GM21515 (cell line): ENCODE measurements at regions not wholly inside any gene's neighbourhood (a gene's known extent, or its start where the extent isn't known, plus 50 kb on each side); places are given as distances from the start of the nearest gene placed in this dataset.
"Not testable (repeated sequence)": the region's sequence is repeated elsewhere in the genome, so short reads cannot be mapped to it uniquely, and the experiment has no call there.

ENCODE experiments used
- ATAC-seq: cut with Tn5 transposase; IDR thresholded peaks from one replicate; pipeline ENCODE4 v1.9.1; 2021; ENCODE audit not compliant: unreplicated experiment

DNA sequence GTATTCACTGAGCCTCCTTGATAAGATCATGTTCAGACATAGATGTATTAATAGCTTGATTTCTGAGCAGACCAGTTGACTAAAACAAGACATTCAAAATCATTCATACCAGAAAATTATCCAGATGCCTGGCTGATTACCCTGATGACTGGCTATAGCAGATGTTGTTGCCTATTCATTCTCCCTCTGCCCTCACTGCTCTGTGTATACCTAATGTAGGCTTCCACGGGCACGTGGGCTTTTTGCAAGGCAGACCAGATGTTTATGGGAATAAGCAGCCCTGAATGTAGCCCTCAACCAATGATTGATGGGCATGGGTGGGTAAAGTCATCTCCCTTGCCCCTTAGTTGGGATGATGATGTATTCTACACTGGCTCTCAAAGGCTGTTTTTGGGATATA is 289.1 kb downstream of the MBD2 start:
- no peak for ATAC-seq

DNA sequence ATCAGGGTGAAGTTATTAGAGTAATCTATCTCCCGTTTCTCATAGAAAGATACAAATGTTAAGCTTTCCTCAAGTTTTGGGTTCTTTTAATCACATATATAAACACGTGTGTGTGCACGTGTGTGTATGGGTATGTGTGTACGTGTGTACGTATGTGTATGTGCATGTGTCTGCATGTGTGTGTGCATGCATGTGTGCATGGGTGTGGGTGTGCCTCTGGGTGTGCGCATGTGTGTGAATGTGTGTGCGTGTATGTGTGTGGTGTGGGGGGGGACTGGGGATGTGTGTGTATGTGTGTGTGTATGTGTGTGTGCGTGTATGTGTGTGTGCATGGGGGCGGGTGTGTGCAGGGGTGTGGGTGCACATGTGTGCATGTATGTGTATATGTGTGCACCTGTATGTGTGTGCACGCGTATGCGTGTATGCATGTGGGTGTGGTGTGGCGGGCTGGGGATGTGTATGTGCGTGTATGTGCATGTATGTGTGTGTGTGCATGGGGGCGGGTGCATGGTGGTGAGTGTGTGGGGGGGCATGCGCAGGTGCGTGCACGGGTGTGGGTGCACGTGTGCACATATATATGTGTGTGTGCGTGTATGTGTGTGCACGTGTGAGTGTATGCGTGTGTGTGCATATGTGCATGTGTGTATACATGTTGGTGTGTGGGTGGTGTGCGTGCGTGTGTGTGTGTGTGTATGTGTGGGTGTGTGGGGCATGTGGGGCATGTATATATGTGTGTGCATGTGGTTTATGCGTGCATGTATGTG is 304.0 kb downstream of the MBD2 start:
- no peak for ATAC-seq

DNA sequence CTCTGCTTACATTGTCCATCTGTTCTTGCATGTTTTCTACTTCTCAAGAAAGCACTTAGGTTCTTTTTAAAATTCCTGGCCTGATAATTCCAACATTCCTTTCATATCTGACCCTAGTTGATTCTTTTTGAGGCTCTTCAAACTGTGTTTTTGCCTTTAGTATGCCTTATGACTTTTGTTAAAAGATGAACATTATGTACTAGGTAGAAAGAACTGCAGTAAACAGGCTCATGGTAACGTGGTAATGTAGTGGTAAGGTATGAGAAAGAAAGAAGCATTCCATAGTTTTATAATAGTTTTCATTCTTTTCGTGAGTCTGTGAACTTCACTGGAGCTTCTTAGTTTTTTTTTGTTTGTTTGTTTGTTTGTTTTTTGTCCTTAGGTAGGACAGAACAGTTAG is 306.4 kb downstream of the MBD2 start:
- no peak for ATAC-seq

DNA sequence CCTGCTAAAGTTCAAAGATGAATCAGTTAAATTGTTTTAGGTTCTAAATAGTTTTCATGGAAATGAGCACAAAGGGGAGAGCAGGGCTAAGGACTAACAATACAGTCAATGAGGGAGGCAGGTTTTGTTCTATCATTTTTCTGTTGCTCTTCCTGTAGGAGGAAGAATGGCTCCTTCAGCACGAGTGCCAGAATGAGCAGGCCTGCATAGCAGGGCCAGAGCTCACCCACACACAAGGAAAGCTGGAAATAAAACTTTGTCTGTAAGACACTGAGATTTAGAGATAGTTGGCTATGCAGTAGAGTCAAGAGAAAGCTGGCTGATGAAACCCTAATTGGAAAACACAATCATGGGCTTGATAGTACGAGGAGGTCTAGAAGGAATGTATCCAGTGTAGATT is 313.3 kb downstream of the MBD2 start:
- ATAC-seq, result no peak

GRCh38 chr18:53909668-53910067 is 314.8 kb downstream of the MBD2 start:
- no peak for ATAC-seq

- ATAC-seq, result no peak
Observed at GRCh38 chr18:53907921-53908320, 316.5 kb downstream of the MBD2 start.

GRCh38 chr18:53906681-53907080 is 317.8 kb downstream of the MBD2 start:
- ATAC-seq, result no peak

GRCh38 chr18:53894675-53895442 is 329.6 kb downstream of the MBD2 start:
- ATAC-seq, result no peak

GRCh38 chr18:53887447-53887846 is 337.0 kb downstream of the MBD2 start:
- no peak for ATAC-seq

DNA sequence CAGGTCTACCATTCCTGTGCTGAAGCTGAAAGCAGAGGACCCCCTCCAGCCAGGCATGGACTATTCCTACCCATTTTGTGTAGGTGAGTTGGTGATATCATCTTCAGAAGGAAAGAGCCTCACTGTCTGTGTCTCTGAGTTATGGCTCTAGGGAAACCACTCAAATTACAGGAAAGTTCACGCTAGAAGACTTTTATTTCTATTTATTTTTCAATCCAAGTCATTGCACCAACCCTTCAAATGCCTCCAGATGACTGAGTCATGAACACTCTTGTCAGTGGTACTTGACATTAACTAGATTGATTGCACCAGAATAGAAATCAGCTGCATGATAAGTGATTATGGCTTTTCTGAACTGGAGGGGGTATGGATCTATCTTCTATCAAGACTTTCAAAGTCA is 338.4 kb downstream of the MBD2 start:
- no peak for ATAC-seq

DNA sequence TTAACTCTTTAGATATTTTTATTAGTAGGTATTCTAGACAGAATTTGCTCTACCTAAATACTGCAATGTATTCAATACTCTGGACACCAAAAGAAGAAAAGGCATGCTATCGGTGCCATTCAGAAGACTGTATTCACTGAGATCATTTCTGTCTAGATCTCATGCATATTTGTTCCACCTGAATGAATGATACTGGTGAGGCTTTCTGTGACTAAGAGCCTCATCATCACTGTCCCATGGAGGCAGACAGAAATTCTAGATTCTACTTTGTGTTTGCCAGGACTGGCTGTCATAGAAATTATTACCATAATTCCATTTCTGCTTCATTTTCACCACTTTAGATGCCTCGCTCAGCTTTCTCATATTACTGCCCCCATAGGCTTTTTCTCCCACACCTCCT is 340.7 kb downstream of the MBD2 start:
- no peak for ATAC-seq

DNA sequence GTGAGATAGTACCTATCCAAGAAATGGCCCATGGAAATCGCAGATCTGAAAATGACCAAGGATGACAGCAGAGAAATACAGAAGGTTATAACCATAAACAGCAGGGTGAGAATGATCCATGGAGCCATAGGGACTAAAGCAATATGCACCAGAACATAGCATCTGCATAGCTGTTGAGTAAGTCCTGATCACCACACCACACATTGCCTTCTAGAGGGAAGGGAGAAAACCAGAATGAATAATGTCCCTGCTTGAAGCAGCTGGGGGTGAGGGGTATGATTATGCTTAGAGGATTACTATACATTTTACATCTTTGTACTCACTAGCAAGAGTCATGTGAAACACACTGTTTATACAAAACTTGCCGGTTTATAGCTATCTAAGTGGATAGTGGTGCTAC is 350.4 kb downstream of the MBD2 start:
- ATAC-seq, result no peak

DNA sequence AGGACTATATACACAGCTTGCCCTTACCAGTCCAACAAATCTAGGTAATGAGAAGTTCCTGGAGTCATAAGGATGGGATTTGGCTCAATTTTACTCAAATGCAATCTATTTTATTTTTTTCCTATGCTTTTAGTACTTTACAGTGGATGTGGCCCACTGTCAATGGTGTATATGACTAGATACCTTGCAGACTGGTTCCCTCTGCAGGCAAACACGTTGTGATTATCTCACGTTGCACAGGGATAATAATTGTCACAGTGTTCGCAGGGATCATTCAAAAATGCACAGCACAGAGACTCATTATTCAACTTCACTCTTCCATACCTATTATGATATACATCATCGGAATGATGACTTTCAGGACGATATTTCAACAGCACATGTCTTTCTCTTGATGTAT is 359.7 kb downstream of the MBD2 start:
- ATAC-seq, result no peak

DNA sequence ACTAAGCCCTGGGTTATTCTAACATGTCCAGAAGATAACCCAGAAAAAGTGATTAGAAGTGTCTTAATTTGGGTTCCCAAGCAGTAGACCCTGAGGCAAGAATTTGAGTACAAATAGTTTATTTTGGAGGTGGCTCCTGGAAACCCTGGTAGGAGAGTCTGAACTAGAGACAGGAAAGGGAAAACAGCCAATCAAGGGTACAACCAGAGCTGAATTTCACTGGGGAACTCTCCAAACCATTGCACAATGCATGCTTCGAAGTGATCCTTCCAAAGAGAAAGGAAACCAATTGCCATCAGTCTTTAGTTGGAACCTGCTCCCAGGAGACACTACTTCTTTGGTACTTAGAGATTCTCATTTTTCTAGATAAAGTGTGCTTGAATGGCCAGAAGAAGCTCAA is 361.5 kb downstream of the MBD2 start:
- ATAC-seq, result no peak

DNA sequence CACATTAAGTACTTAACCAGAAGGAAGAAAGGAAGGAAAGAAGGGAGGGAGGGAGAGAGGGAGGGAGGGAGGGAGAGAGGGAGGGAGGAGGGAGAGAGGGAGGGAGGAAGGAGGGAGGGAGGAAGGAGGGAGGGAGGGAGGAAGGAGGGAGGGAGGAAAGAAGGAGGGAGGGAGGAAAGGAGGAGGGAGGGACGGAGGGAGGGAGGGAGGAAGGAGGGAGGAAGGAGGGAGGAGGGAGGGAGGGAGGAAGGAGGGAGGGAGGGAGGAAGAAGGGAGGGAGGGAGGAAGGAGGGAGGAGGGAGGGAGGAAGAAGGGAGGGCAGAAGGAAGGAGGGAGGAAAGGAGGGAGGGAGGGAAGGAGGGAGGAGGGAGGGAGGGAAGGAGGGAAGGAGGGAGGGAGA is 363.3 kb downstream of the MBD2 start:
- ATAC-seq, result no peak

DNA sequence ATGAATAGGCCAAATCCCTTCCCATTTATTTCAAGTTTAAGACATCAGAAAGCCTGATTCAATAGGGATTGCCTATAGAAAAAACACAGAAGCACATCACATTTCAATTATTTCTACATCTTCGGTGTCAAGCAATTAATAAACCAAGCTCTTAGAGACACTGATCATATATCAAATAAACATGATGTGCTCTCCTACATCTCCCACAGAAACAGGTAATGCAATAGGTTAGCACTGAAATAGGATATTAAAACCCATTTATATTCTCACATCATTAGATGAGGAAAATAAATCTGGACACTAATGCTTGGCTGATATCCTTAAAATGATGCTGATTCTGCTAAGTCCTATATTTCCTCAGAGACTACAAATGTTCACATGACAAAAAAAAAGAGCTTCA is 364.7 kb downstream of the MBD2 start:
- no peak for ATAC-seq

DNA sequence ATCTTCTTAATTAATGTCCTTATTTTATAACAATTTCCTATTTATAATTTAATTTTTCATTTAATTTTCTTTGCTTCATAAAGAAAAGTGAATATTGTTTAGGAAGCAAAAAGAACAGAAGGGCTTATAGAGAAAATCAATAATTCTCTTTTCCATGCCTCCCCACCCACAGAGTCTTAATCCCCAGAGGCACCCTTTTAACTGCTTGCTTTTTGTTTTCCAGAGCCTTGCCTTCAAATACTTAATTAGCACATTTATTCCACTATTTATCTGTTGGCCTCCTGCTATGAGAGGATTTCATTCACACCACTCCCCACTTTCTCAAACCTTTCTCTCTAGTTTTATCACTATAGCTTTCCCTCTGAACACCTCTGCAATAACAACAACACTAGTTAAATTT is 373.6 kb downstream of the MBD2 start:
- no peak for ATAC-seq

GRCh38 chr18:53843763-53844162 is 380.7 kb downstream of the MBD2 start:
- ATAC-seq, result no peak

DNA sequence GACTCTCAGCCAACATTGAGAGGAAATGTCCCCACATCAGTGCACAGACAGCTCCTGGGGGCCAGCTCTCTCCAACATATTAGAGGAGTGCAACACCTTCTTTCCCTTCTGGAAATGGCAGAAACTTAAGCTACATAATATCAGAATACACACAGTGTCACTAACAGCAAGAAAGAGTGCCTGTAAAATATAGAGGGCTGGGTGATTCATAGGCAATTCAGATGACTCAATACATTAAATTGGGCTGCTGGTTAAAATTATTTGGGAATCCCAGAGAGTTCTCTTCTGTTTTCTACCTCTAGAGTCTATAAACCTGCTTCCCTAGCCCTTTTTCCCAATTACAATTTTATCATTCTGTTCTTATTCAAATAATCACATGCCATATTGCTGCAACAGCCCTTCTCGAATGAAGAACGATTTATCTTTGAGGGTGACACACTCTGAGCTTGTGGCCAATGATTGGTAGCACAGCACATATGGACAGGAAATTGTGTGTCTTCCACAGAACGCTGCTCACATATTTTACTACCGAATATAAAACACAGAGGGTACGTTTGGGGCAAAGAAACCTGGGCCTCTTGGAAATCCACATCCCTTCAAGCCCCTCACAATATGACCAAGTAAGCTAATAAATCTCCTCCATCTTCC is 381.2 kb downstream of the MBD2 start:
- ATAC-seq, result no peak

- no peak for ATAC-seq
Observed at GRCh38 chr18:53838746-53839145, 385.7 kb downstream of the MBD2 start.

DNA sequence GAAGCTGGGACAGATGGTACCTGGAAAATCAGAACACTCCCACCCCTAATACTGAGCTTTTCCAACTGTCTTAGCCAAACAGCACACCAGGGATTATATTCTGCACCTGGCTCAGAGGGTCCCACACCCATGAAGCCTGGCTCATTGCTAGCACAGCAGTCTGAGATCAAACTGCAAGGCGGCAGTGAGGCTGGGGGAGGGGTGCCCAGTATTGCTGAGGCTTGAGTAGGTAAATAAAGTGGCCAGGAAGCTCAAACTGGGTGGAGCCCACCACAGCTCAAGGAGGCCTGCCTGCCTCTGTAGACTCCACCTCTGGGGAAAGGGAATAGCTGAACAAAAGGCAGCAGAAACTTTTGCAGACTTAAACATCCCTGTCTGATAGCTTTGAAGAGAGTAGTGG is 403.3 kb downstream of the MBD2 start:
- ATAC-seq, result not testable (repeated sequence)

GRCh38 chr18:53819671-53820070 is 404.8 kb downstream of the MBD2 start:
- ATAC-seq, result no peak
